ENCODE measurements at regions not wholly inside any gene's neighbourhood (a gene's known extent, or its start where the extent isn't known, plus 50 kb on each side); places are given as distances from the start of the nearest gene placed in this dataset.

- Histone ChIP-seq H3K4me2 (ENCODE audit: low read depth, low read length, poor library complexity, severe bottlenecking) (no peak overlapping the region), H4K20me1 (ENCODE audit: insufficient read depth, low read depth, low read length) (no peaks in the 10 kb centered on the region)
Measured at GRCh38 chr4:100130964-100131363, 59.3 kb downstream of the DDIT4L start.

GRCh38 chr4:100130491-100130890 lies 59.8 kb downstream of the DDIT4L start:
- H3K27ac ChIP-seq (ENCODE audit: low read length), result no peak overlapping the region
- H3K79me2 ChIP-seq (ENCODE audit: low read length), result no peaks in the 10 kb centered on the region
- H3K36me3 ChIP-seq (ENCODE audit: insufficient read depth, low read length), result no peaks in the 10 kb centered on the region
- H3K27me3 ChIP-seq (ENCODE audit: low read length), result no peaks in the 10 kb centered on the region
- no peaks in the 10 kb centered on the region for H3K4me1 ChIP-seq (ENCODE audit: low read length)
- DNase-seq, result no peak
- no peaks in the 10 kb centered on the region for H4K20me1 ChIP-seq (ENCODE audit: insufficient read depth, low read depth, low read length)
- H3K9me2 ChIP-seq (replicated peaks; ENCODE audit: insufficient read depth, low read length), result no peaks in the 10 kb centered on the region
- no peak overlapping the region for H3K4me2 ChIP-seq (ENCODE audit: low read depth, low read length, poor library complexity, severe bottlenecking)
- H2AFZ ChIP-seq (ENCODE audit: low read length), result no peak overlapping the region
- no peak overlapping the region for H3K4me3 ChIP-seq (ENCODE audit: low read length)
- H3K9me3 ChIP-seq (ENCODE audit: low read length), result no peaks in the 10 kb centered on the region
- no peak overlapping the region for H3K9ac ChIP-seq (ENCODE audit: low read length)

More at GRCh38 chr4:100130964-100131363, 59.3 kb downstream of the DDIT4L start:
- DNase-seq, result no peak
- H3K27ac ChIP-seq (ENCODE audit: low read length), result no peak overlapping the region
- H3K4me3 ChIP-seq (ENCODE audit: low read length), result no peak overlapping the region
- H3K4me1 ChIP-seq (ENCODE audit: low read length), result no peaks in the 10 kb centered on the region
- H3K9me2 ChIP-seq (replicated peaks; ENCODE audit: insufficient read depth, low read length), result no peaks in the 10 kb centered on the region
- H2AFZ ChIP-seq (ENCODE audit: low read length), result no peak overlapping the region
- H3K79me2 ChIP-seq (ENCODE audit: low read length), result no peaks in the 10 kb centered on the region
- H3K27me3 ChIP-seq (ENCODE audit: low read length), result no peaks in the 10 kb centered on the region
- H3K9ac ChIP-seq (ENCODE audit: low read length), result no peak overlapping the region
- H3K36me3 ChIP-seq (ENCODE audit: insufficient read depth, low read length), result no peaks in the 10 kb centered on the region
- H3K9me3 ChIP-seq (ENCODE audit: low read length), result no peaks in the 10 kb centered on the region

GRCh38 chr4:100129774-100130173 lies 60.5 kb downstream of the DDIT4L start:
- Histone ChIP-seq H2AFZ (ENCODE audit: low read length) (no peak overlapping the region), H3K9me2 (replicated peaks; ENCODE audit: insufficient read depth, low read length) (no peaks in the 10 kb centered on the region), H3K4me2 (ENCODE audit: low read depth, low read length, poor library complexity, severe bottlenecking) (no peak overlapping the region), H3K27ac (ENCODE audit: low read length) (no peak overlapping the region), H3K4me3 (ENCODE audit: low read length) (no peak overlapping the region), H4K20me1 (ENCODE audit: insufficient read depth, low read depth, low read length) (no peaks in the 10 kb centered on the region), H3K79me2 (ENCODE audit: low read length) (no peaks in the 10 kb centered on the region), H3K4me1 (ENCODE audit: low read length) (no peaks in the 10 kb centered on the region), H3K36me3 (ENCODE audit: insufficient read depth, low read length) (no peaks in the 10 kb centered on the region), H3K27me3 (ENCODE audit: low read length) (no peaks in the 10 kb centered on the region), H3K9ac (ENCODE audit: low read length) (no peak overlapping the region), H3K9me3 (ENCODE audit: low read length) (peaks cover 5% of the 10 kb centered on the region; the same call in 1 of the 2 replicates)
- no peak for DNase-seq

DNA sequence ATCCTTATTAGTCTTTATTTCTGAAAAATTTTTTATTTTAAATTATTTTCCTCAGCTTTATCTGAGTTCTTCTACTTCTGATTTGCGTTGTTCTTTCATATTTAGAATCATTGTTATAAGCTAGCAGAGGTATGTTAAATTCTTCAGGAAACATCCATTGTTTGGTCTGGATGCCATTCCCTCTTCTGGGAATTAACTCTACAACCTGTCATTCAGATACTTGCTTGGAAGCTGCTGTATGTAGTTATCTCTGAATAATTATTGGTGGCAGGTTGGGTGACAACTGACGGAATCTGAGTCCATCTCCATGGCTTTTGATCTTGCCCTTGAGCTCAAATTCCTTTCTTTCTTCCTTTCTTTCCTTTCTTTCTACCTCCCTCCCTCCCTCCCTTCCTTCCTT lies 61.9 kb downstream of the DDIT4L start:
- H3K9me3 ChIP-seq (ENCODE audit: low read length), result peaks cover 5% of the 10 kb centered on the region; the same call in 1 of the 2 replicates
- H3K4me2 ChIP-seq (ENCODE audit: low read depth, low read length, poor library complexity, severe bottlenecking), result no peak overlapping the region
- H3K9ac ChIP-seq (ENCODE audit: low read length), result no peak overlapping the region
- H2AFZ ChIP-seq (ENCODE audit: low read length), result no peak overlapping the region
- H3K4me1 ChIP-seq (ENCODE audit: low read length), result no peaks in the 10 kb centered on the region
- no peaks in the 10 kb centered on the region for H4K20me1 ChIP-seq (ENCODE audit: insufficient read depth, low read depth, low read length)
- H3K79me2 ChIP-seq (ENCODE audit: low read length), result no peaks in the 10 kb centered on the region
- no peaks in the 10 kb centered on the region for H3K36me3 ChIP-seq (ENCODE audit: insufficient read depth, low read length)
- H3K27me3 ChIP-seq (ENCODE audit: low read length), result no peaks in the 10 kb centered on the region
- no peak overlapping the region for H3K4me3 ChIP-seq (ENCODE audit: low read length)
- DNase-seq, result no peak
- no peak overlapping the region for H3K27ac ChIP-seq (ENCODE audit: low read length)
- no peaks in the 10 kb centered on the region for H3K9me2 ChIP-seq (replicated peaks; ENCODE audit: insufficient read depth, low read length)

DNA sequence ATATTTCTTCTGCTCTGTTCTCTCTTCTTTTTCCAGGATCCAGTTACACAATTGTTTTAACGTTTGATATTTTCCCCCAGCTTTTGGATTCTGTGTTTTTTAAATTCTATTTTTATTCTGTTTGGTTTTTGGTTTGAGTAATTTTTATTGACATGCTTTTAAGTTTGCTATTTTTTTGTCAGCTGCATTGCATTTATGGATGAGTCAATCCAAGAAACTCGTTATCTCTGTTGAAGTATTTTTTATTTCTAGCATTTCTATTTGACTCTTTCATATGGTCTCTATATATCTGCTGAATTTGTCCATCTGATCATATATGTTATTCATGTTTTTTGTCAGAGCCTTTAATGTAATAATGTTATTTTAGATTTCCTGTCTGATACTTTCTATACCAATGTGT lies 65.6 kb downstream of the DDIT4L start:
- H3K9me2 ChIP-seq (replicated peaks; ENCODE audit: insufficient read depth, low read length), result no peaks in the 10 kb centered on the region
- no peaks in the 10 kb centered on the region for H3K4me1 ChIP-seq (ENCODE audit: low read length)
- H3K27me3 ChIP-seq (ENCODE audit: low read length), result no peaks in the 10 kb centered on the region
- H2AFZ ChIP-seq (ENCODE audit: low read length), result no peak overlapping the region
- no peaks in the 10 kb centered on the region for H3K36me3 ChIP-seq (ENCODE audit: insufficient read depth, low read length)
- no peak overlapping the region for H3K4me2 ChIP-seq (ENCODE audit: low read depth, low read length, poor library complexity, severe bottlenecking)
- no peak overlapping the region for H3K9ac ChIP-seq (ENCODE audit: low read length)
- no peaks in the 10 kb centered on the region for H4K20me1 ChIP-seq (ENCODE audit: insufficient read depth, low read depth, low read length)
- peaks cover 5% of the 10 kb centered on the region; the same call in 1 of the 2 replicates for H3K9me3 ChIP-seq (ENCODE audit: low read length)
- H3K4me3 ChIP-seq (ENCODE audit: low read length), result no peak overlapping the region
- no peaks in the 10 kb centered on the region for H3K79me2 ChIP-seq (ENCODE audit: low read length)
- DNase-seq, result no peak
- no peak overlapping the region for H3K27ac ChIP-seq (ENCODE audit: low read length)

DNA sequence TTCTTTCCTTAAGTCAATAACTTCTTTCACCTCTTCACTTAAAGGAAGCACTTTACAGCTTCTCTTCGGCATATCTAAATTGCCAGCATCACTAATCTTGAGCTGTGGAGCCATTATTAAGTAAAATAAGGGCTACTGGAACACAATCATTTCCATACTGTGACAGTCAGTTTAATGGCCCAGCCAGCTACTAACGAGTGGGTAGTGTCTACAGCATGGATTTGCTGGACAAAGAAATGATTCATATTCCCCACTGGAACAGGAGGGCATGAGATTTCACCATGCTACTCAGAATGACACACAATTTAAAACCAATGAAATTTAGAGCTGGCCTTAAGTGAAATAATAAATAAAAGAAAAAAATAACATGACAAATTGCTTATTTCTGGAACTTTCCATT lies 72.1 kb downstream of the DDIT4L start:
- H3K27ac ChIP-seq (ENCODE audit: low read length), result no peak overlapping the region
- no peak for DNase-seq
- no peaks in the 10 kb centered on the region for H3K9me2 ChIP-seq (replicated peaks; ENCODE audit: insufficient read depth, low read length)
- no peaks in the 10 kb centered on the region for H3K9me3 ChIP-seq (ENCODE audit: low read length)
- H3K79me2 ChIP-seq (ENCODE audit: low read length), result no peaks in the 10 kb centered on the region
- H4K20me1 ChIP-seq (ENCODE audit: insufficient read depth, low read depth, low read length), result no peaks in the 10 kb centered on the region
- no peaks in the 10 kb centered on the region for H3K27me3 ChIP-seq (ENCODE audit: low read length)
- H3K4me1 ChIP-seq (ENCODE audit: low read length), result no peaks in the 10 kb centered on the region
- no peak overlapping the region for H3K9ac ChIP-seq (ENCODE audit: low read length)
- H3K4me3 ChIP-seq (ENCODE audit: low read length), result no peak overlapping the region
- H3K4me2 ChIP-seq (ENCODE audit: low read depth, low read length, poor library complexity, severe bottlenecking), result no peak overlapping the region
- H2AFZ ChIP-seq (ENCODE audit: low read length), result no peak overlapping the region
- no peaks in the 10 kb centered on the region for H3K36me3 ChIP-seq (ENCODE audit: insufficient read depth, low read length)

DNA sequence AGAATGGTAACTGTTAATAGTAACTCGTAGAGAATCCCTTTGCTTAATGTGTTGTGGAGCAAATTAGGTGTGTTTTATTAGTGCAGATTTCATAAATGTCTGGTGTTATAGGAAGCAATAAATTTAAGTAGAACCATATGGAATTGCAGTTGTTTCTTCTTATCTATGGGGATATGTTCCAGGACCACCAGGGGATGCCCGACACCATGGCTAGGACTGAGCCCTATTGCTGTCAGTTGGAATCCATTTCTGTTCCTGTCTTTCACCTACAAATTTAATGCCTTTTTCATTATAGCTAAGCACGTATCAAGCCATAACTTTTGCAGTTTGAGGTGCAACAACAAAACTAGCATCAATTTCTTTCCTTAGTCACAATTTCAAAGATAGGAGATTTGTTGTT lies 72.5 kb downstream of the DDIT4L start:
- Histone ChIP-seq H2AFZ (ENCODE audit: low read length) (no peak overlapping the region), H3K36me3 (ENCODE audit: insufficient read depth, low read length) (no peaks in the 10 kb centered on the region), H3K9ac (ENCODE audit: low read length) (no peak overlapping the region), H3K79me2 (ENCODE audit: low read length) (no peaks in the 10 kb centered on the region), H3K4me1 (ENCODE audit: low read length) (no peaks in the 10 kb centered on the region), H3K9me3 (ENCODE audit: low read length) (no peaks in the 10 kb centered on the region), H3K9me2 (replicated peaks; ENCODE audit: insufficient read depth, low read length) (no peaks in the 10 kb centered on the region), H4K20me1 (ENCODE audit: insufficient read depth, low read depth, low read length) (no peaks in the 10 kb centered on the region), H3K4me2 (ENCODE audit: low read depth, low read length, poor library complexity, severe bottlenecking) (no peak overlapping the region), H3K4me3 (ENCODE audit: low read length) (no peak overlapping the region), H3K27me3 (ENCODE audit: low read length) (no peaks in the 10 kb centered on the region), H3K27ac (ENCODE audit: low read length) (no peak overlapping the region)
- peak; percentile 42 for DNase-seq

DNA sequence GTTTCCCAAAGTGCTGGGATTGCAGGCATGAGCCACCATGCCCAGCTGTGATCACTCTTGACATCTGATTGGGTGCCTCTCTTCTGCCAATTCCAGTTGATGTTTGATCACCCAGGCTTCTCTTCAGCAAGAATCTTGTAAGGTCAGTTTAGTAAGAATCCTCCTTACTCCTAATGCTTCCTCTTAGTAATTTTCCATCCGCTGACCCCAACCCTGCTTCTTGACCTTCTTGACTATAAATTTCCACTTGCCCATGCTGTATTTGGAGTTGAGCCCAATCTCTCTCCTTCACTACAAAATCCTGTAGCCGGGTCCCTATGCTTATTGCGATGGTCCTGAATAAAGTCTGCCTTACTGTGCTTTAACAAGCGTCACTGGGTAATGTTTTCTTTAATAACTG lies 75.4 kb downstream of the DDIT4L start:
- Histone ChIP-seq H3K36me3 (ENCODE audit: insufficient read depth, low read length) (no peaks in the 10 kb centered on the region), H3K4me2 (ENCODE audit: low read depth, low read length, poor library complexity, severe bottlenecking) (no peak overlapping the region), H3K9ac (ENCODE audit: low read length) (no peak overlapping the region), H3K4me1 (ENCODE audit: low read length) (no peaks in the 10 kb centered on the region), H3K79me2 (ENCODE audit: low read length) (no peaks in the 10 kb centered on the region), H3K27ac (ENCODE audit: low read length) (no peak overlapping the region), H3K9me2 (replicated peaks; ENCODE audit: insufficient read depth, low read length) (no peaks in the 10 kb centered on the region), H3K9me3 (ENCODE audit: low read length) (no peaks in the 10 kb centered on the region), H4K20me1 (ENCODE audit: insufficient read depth, low read depth, low read length) (no peaks in the 10 kb centered on the region), H3K27me3 (ENCODE audit: low read length) (no peaks in the 10 kb centered on the region), H3K4me3 (ENCODE audit: low read length) (no peak overlapping the region), H2AFZ (ENCODE audit: low read length) (no peak overlapping the region)
- DNase-seq, result no peak

DNA sequence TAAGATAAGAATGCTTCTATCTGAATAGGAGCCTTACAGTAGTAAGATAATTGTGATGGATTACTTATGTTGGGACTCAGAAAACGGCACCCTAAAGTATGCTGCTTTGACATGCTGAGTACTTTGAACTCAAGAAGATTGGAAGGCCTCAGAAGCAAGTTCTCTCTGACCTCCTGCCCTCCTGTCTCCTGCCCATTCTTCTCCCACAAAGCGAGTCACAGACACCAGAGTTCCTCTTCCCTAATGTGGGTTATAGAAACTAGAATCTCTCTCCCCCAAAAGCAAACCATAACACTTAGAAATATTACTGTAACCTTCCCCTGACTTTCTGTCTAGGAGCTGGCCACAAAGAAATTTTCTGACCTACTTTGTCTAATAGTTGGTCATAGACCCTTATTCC lies 76.5 kb downstream of the DDIT4L start:
- Histone ChIP-seq H3K27me3 (ENCODE audit: low read length) (no peaks in the 10 kb centered on the region), H3K36me3 (ENCODE audit: insufficient read depth, low read length) (no peaks in the 10 kb centered on the region), H3K79me2 (ENCODE audit: low read length) (no peaks in the 10 kb centered on the region), H4K20me1 (ENCODE audit: insufficient read depth, low read depth, low read length) (no peaks in the 10 kb centered on the region), H3K4me2 (ENCODE audit: low read depth, low read length, poor library complexity, severe bottlenecking) (no peak overlapping the region), H2AFZ (ENCODE audit: low read length) (no peak overlapping the region), H3K9ac (ENCODE audit: low read length) (no peak overlapping the region), H3K4me3 (ENCODE audit: low read length) (no peak overlapping the region), H3K27ac (ENCODE audit: low read length) (no peak overlapping the region), H3K4me1 (ENCODE audit: low read length) (no peaks in the 10 kb centered on the region), H3K9me2 (replicated peaks; ENCODE audit: insufficient read depth, low read length) (no peaks in the 10 kb centered on the region), H3K9me3 (ENCODE audit: low read length) (no peaks in the 10 kb centered on the region)
- no peak for DNase-seq

Measured in Karpas-422 (cell line).